ENCODE measurements at regions not wholly inside any gene's neighbourhood (a gene's known extent, or its start where the extent isn't known, plus 50 kb on each side); places are given as distances from the start of the nearest gene placed in this dataset.
"Not testable (repeated sequence)": the region's sequence is repeated elsewhere in the genome, so short reads cannot be mapped to it uniquely, and the experiment has no call there.

GRCh38 chr7:22066522-22066921, 120.8 kb upstream of the CDCA7L start:
- DNase-seq, result no peak

- DNase-seq, result no peak
Measured at GRCh38 chr7:22064816-22065215, 119.1 kb upstream of the CDCA7L start.

- no peak for DNase-seq
Measured at GRCh38 chr7:22061775-22062174, 116.1 kb upstream of the CDCA7L start.

DNA sequence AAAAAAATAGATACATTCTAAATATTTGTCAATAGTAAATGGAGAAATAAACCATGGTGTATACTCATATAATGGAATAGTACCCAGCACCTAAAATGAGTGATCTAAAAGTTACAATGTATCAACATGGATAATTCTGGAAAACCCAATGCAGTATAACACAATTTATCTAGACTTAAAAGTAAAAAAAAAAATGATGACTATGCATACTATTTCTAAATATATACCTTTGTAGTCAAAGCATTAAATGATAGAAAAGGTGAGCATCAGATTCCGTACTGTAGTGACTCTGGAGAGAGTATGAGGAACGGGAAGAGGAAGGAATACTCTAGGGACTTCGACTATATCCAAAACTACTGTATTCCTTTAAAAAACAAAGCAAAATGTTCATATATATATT, 115.2 kb upstream of the CDCA7L start:
- no peak for DNase-seq

GRCh38 chr7:22060197-22060596, 114.5 kb upstream of the CDCA7L start:
- DNase-seq, result no peak

GRCh38 chr7:22055226-22055625, 109.5 kb upstream of the CDCA7L start:
- DNase-seq, result no peak

DNA sequence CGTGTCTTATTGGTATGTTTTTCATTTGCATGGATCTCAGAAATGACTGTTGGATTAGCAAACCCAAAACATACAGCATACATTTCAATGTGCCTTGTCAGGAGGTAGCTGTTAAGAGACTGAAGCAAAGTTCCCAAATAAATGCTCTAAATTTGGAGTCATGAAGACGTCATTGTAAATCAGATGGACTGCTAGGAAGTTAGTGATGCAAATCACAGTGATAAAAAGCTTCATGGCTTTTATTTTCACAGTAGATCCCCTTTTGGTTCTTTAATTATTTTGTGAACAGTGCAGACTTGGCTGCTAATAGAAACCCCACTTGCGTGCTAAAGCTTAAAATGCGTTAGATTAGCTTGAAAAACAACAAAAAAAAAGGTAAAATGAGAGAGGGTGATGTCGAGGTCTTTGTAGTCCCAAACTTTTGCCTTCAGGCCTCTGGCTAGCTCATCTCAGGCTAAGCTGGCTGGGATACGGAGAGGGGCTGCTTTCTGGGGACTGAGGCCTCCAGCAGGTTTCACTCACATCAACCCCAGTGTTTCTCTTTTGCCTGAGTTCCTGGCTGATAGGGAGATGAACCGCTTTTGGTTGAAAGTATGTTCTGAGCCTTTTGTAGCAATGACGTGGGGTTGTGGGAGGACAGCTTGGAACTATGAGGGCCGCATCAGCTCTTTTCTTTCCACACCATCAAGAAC, 107.1 kb upstream of the CDCA7L start:
- no peak for DNase-seq

DNA sequence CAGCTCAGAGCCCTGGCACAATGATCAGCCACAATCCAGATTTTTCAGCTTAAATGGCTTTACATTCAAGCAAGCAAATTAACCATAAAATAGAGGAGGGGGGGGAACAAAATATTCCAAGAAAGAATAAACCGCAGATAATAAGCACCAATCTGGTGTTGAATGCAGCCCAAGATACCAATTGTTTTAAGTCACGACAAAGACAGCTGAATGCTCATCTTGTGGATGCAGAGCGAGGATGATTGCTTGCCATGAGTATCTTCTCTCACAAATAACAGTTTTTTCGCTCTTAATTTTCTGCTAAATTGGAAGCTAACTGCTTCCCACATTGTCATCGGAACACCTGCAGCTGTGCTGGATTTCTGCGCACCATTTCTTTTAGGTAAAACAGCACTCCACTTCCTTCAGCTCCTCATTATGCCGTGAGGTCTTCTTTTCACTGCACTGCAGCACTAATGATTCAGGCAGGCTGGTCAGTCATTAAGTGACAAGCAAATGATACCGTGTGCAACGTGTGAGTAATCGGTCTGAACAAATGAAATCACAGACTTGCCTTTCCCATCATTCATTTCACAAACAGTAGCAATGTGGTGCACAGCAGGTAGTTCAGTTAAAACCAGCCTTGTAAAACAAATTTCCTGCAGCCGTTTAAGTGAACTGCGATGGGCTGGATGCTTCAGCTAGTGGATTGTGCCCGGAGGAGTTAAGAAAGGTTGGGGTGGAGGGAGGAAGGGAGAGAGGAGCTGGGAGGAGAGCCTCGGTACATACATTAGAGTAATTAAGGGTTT, 106.4 kb upstream of the CDCA7L start:
- no peak for DNase-seq

- DNase-seq, result no peak
Measured at GRCh38 chr7:22049766-22050500, 104.2 kb upstream of the CDCA7L start.

DNA sequence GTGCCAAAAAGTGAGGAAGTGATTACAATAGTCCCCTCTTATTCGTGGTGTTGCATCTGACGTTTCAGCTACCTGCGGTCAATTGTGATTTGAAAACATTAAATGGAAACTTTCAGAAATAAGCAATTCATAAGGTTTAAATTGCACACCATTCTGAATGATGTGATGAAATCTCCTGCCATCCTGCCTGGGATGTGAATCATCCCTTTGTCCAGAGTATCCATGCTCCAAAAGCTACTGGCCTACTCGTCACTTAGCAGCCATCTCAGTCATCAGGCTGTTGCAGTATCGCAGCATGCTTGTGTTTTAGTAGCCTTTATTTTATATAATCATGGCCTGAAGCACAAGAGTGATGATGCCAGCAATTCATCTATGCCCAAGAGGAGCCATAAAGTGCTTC, 97.7 kb upstream of the CDCA7L start:
- no peak for DNase-seq

DNA sequence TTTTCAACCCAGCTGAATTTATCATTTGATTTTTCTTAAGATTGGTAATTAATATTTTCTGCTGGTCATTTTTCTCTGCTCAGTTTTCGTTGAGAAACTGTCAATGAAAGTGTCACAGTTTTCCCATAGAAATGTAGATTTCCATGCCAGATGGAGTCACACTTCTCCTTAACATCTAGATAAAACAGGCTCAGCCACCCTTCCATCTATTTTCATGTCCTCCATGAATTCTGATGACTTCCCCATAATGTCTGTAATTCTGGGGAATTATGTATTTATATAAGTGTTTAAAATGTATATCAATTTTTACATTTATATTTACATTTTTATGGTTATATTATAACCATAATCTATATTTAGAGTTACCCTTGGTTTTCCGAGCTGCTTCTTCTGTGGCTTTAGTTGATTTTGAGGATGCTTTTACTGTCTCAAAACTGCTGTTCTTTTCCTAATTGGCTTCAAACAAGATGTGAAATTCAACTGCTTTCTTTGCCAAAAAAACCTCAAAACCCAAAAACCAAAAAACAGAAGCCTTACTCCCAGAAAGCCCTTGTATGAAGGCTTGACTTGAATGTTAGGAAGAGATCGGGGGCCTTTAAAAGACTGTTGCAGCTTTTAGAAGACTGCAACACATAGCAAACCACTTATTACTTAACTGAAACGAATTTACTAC, 95.4 kb upstream of the CDCA7L start:
- DNase-seq, result no peak

DNA sequence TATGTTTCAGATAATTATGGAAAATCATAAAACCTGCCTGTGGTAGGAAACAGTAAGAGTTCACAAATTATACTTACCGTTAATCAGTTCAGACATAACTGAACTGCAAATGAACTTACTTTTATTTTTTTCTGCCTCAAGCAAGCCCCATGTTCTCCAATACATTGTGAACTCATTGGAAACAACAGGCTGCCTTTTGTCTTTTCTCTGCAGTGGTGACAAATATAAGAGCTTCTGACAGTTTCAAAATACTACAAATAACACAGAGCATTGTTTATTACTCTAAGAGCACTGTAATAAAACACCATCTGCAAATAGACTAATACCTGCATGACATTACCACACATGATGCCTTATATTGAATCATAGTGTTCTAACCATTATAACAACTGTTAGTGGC, 94.0 kb upstream of the CDCA7L start:
- no peak for DNase-seq

DNA sequence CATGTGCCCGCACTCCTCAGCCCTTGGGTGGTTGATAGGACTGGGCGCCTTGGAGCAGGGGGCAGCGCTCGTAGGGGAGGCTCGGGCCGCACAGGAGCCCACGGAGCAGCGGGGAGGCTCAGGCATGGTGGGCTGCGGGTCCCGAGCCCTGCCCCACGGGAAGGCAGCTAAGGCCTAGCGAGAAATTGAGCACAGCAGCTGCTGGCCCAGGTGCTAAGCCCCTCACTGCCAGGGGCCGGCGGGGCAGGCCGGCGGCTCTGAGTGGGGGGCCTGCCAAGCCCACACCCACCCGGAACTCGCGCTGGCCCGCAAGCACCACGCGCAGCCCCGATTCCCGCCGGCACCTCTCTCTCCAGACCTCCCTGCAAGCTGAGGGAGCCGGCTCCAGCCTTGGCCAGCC, 86.7 kb upstream of the CDCA7L start:
- DNase-seq, result not testable (repeated sequence)

DNA sequence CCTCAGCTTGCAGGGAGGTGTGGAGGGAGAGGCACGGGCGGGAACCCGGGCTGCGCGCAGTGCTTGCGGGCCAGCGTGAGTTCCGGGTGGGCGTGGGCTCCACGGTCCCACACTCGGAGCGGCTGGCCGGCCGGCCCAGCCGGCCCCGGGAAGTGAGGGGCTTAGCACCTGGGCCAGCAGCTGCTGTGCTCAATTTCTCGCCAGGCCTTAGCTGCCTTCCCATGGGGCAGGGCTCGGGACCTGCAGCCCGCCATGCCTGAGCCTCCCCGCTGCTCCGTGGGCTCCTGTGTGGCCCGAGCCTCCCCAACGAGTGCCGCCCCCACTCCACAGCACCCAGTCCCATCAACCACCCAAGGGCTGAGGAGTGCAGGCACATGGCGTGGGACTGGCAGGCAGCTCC, 83.0 kb upstream of the CDCA7L start:
- DNase-seq, result not testable (repeated sequence)

GRCh38 chr7:22027475-22027874, 81.8 kb upstream of the CDCA7L start:
- DNase-seq, result no peak

DNA sequence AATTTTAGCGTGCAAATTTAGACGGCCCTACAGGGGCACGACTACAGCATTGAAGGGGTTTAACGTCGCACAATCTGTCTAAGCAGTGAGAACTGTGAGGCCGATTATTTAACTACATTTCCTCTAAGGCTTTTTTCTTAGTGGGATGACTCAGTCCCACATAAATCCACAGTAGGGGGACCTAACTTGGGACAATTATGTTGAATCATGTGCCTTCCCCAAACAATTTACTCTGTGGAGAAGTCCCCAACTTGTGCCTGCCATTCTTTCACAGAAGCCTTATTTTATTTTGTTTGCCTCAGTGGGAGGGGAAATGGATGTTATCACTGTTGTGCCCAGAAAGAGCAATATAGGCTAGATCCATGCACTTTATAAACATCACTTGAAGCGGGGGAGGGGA, 80.3 kb upstream of the CDCA7L start:
- no peak for DNase-seq

- no peak for DNase-seq
Measured at GRCh38 chr7:22025075-22025474, 79.4 kb upstream of the CDCA7L start.

- DNase-seq, result no peak
Measured at GRCh38 chr7:22019931-22020330, 74.2 kb upstream of the CDCA7L start.

GRCh38 chr7:22016507-22016906, 70.8 kb upstream of the CDCA7L start:
- DNase-seq, result peak; percentile 91 to 92

DNA sequence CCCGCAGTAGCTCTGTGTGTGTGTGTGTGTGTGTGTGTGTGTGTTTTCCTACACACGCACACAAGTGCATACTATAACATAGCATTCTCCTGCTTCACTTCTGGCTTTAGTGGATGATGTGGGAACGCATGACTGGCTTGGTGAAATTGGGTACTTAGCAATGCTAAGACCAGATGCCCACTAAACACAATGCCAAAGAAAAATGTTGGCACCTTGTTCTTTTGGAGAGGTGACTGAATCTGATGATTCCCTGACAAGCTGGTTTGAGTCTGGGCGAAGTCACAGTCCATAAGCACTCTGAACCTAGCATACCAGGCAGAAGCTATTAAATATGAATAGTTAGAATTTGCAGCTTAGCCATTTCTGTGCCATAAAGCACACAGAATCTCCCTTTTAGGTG, 68.0 kb upstream of the CDCA7L start:
- peak in 1 of 2 experiments; percentile 10 for DNase-seq

- DNase-seq, result no peak
Measured at GRCh38 chr7:22008683-22009082, 63.0 kb upstream of the CDCA7L start.

DNA sequence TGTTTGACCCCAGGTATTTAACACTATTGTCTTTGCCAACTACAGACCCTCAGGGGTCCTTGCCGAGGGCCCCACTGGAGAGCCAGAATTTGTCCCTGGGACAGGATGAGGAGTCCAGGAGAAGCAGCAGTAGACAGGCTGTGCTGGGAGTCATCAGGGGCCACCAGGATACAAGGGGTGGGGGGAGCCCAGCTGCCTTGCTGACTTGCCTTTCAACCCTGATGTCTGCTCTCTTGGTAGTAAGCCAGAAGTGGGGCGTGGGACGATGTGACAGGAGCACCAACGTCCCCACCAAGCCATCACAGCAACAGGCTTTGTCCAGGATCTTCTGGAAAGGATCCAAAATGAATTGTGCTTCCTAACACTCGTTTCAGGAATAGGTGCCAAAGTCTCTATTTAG, 62.4 kb upstream of the CDCA7L start:
- peak in 1 of 2 experiments; percentile 3 for DNase-seq

GRCh38 chr7:22005151-22005550, 59.5 kb upstream of the CDCA7L start:
- DNase-seq, result peak in 1 of 2 experiments; percentile 7
